ENCODE measurements at regions not wholly inside any gene's neighbourhood (a gene's known extent, or its start where the extent isn't known, plus 50 kb on each side); places are given as distances from the start of the nearest gene placed in this dataset.
"Not testable (repeated sequence)": the region's sequence is repeated elsewhere in the genome, so short reads cannot be mapped to it uniquely, and the experiment has no call there.

GRCh38 chr6:114651611-114652010, 308.8 kb upstream of the HS3ST5 start:
- no peak for DNase-seq (ENCODE audit: low spot score)

- DNase-seq (ENCODE audit: low spot score) = no peak
Observed at GRCh38 chr6:114650891-114651290, 308.1 kb upstream of the HS3ST5 start.

GRCh38 chr6:114649298-114649697, 306.5 kb upstream of the HS3ST5 start:
- DNase-seq (ENCODE audit: low spot score) = peak; percentile 40

- DNase-seq (ENCODE audit: low spot score) = no peak
Observed at GRCh38 chr6:114648847-114649246, 306.0 kb upstream of the HS3ST5 start.

GRCh38 chr6:114638341-114638740, 295.5 kb upstream of the HS3ST5 start:
- no peak for DNase-seq (ENCODE audit: low spot score)

- no peak for DNase-seq (ENCODE audit: low spot score)
Observed at GRCh38 chr6:114634016-114634415, 291.2 kb upstream of the HS3ST5 start.

- DNase-seq (ENCODE audit: low spot score) = not testable (repeated sequence)
Observed at GRCh38 chr6:114626226-114626625, 283.4 kb upstream of the HS3ST5 start.

GRCh38 chr6:114619621-114620200, 276.9 kb upstream of the HS3ST5 start:
- DNase-seq (ENCODE audit: low spot score) = no peak

GRCh38 chr6:114611696-114612095, 268.9 kb upstream of the HS3ST5 start:
- no peak for DNase-seq (ENCODE audit: low spot score)

- no peak for DNase-seq (ENCODE audit: low spot score)
Observed at GRCh38 chr6:114608091-114608490, 265.3 kb upstream of the HS3ST5 start.

GRCh38 chr6:114605656-114606055, 262.8 kb upstream of the HS3ST5 start:
- DNase-seq (ENCODE audit: low spot score) = no peak

- no peak for DNase-seq (ENCODE audit: low spot score)
Observed at GRCh38 chr6:114600381-114600780, 257.6 kb upstream of the HS3ST5 start.

GRCh38 chr6:114595591-114595990, 252.8 kb upstream of the HS3ST5 start:
- no peak for DNase-seq (ENCODE audit: low spot score)

- no peak for DNase-seq (ENCODE audit: low spot score)
Observed at GRCh38 chr6:114595186-114595585, 252.4 kb upstream of the HS3ST5 start.

GRCh38 chr6:114592506-114592905, 249.7 kb upstream of the HS3ST5 start:
- DNase-seq (ENCODE audit: low spot score) = no peak

GRCh38 chr6:114588726-114589125, 245.9 kb upstream of the HS3ST5 start:
- DNase-seq (ENCODE audit: low spot score) = no peak

- no peak for DNase-seq (ENCODE audit: low spot score)
Observed at GRCh38 chr6:114586298-114586697, 243.5 kb upstream of the HS3ST5 start.

- no peak for DNase-seq (ENCODE audit: low spot score)
Observed at GRCh38 chr6:114581293-114581692, 238.5 kb upstream of the HS3ST5 start.

- no peak for DNase-seq (ENCODE audit: low spot score)
Observed at GRCh38 chr6:114580882-114581281, 238.1 kb upstream of the HS3ST5 start.

- no peak for DNase-seq (ENCODE audit: low spot score)
Observed at GRCh38 chr6:114579486-114579885, 236.7 kb upstream of the HS3ST5 start.

- no peak for DNase-seq (ENCODE audit: low spot score)
Observed at GRCh38 chr6:114577109-114577508, 234.3 kb upstream of the HS3ST5 start.

- peak; percentile 95 for DNase-seq (ENCODE audit: low spot score)
Observed at GRCh38 chr6:114576330-114576729, 233.5 kb upstream of the HS3ST5 start.

- DNase-seq (ENCODE audit: low spot score) = no peak
Observed at GRCh38 chr6:114569669-114570068, 226.8 kb upstream of the HS3ST5 start.

- DNase-seq (ENCODE audit: low spot score) = peak; percentile 79
Observed at GRCh38 chr6:114564302-114564933, 221.6 kb upstream of the HS3ST5 start.
